HUES6 (cell line): ENCODE measurements at regions not wholly inside any gene's neighbourhood (a gene's known extent, or its start where the extent isn't known, plus 50 kb on each side); places are given as distances from the start of the nearest gene placed in this dataset.

Experiments
- H3K27ac ChIP-seq: 2 replicates; pipeline ENCODE4 v1.7.0; 2013; ENCODE audit warnings: low read depth, mild to moderate bottlenecking, low read length, inconsistent platforms
- H3K27me3 ChIP-seq: 2 replicates; pipeline ENCODE4 v1.6.1; 2013; ENCODE audit warnings: low read length; ENCODE audit not compliant: control insufficient read depth, insufficient read depth
- H3K36me3 ChIP-seq: 2 replicates; pipeline ENCODE4 v1.6.1; 2013; ENCODE audit warnings: low read length; ENCODE audit not compliant: control insufficient read depth, insufficient read depth
- H3K4me1 ChIP-seq: 2 replicates; pipeline ENCODE4 v1.6.1; 2013; ENCODE audit warnings: low read length; ENCODE audit not compliant: control insufficient read depth, insufficient read depth
- H3K4me3 ChIP-seq: 2 replicates; pipeline ENCODE4 v1.5.1; 2013; ENCODE audit warnings: low read depth, low read length
- H3K9ac ChIP-seq: one replicate; pipeline ENCODE4 v1.6.1; 2013; ENCODE audit warnings: mild to moderate bottlenecking, low read length
- H3K9me3 ChIP-seq: 2 replicates; pipeline ENCODE4 v1.6.1; 2013; ENCODE audit warnings: low read depth, low read length; ENCODE audit not compliant: control insufficient read depth, insufficient read depth

- H3K27ac ChIP-seq = no peak overlapping the region
- no peak overlapping the region for H3K9ac ChIP-seq
- no peaks in the 10 kb centered on the region for H3K36me3 ChIP-seq
- no peaks in the 10 kb centered on the region for H3K4me1 ChIP-seq
- no peaks in the 10 kb centered on the region for H3K27me3 ChIP-seq
- no peaks in the 10 kb centered on the region for H3K9me3 ChIP-seq
- H3K4me3 ChIP-seq = no peak overlapping the region
Observed at GRCh38 chr7:148472406-148472805, 118.2 kb upstream of the C7orf33 start.

GRCh38 chr7:148473703-148474480 is 116.7 kb upstream of the C7orf33 start:
- no peaks in the 10 kb centered on the region for H3K9me3 ChIP-seq
- no peaks in the 10 kb centered on the region for H3K36me3 ChIP-seq
- H3K27me3 ChIP-seq = no peaks in the 10 kb centered on the region
- H3K4me1 ChIP-seq = peaks cover 5% of the 10 kb centered on the region; the same call in 1 of the 2 replicates
- no peak overlapping the region for H3K27ac ChIP-seq
- H3K9ac ChIP-seq = no peak overlapping the region
- no peak overlapping the region for H3K4me3 ChIP-seq

DNA sequence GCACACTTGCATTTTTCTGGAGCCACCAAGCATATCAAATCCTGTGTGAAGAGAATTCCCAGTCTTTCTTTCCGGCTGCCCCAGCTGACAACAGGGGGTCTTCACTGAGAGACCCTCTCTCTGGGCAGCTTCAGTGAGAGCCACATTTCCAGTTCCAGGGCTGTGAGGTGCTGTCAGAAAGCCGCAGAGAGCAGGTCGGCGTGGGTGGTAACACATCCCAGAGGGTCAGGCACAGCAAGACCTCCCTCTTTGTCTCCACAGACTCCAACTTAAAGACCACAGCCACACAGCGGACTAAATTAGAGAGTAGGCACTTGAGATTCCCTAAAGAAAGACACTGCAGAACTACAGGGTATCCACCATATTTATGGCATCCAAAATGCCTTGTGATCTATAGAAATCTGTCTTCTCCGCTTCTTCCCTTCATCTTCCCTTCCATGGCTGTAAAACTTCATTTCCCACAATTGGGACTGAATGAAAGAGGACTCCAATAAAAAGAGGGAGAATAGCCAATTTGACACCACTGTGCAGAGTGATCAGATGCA is 116.0 kb upstream of the C7orf33 start:
- Histone ChIP-seq H3K27ac (no peak overlapping the region), H3K4me1 (peaks cover 11% of the 10 kb centered on the region), H3K36me3 (no peaks in the 10 kb centered on the region), H3K9me3 (no peaks in the 10 kb centered on the region), H3K4me3 (no peak overlapping the region), H3K27me3 (no peaks in the 10 kb centered on the region), H3K9ac (no peak overlapping the region)

GRCh38 chr7:148478551-148478950 is 112.0 kb upstream of the C7orf33 start:
- no peaks in the 10 kb centered on the region for H3K36me3 ChIP-seq
- no peaks in the 10 kb centered on the region for H3K27me3 ChIP-seq
- no peak overlapping the region for H3K27ac ChIP-seq
- H3K4me3 ChIP-seq = no peak overlapping the region
- no peaks in the 10 kb centered on the region for H3K9me3 ChIP-seq
- H3K4me1 ChIP-seq = peaks cover 21% of the 10 kb centered on the region
- H3K9ac ChIP-seq = no peak overlapping the region

DNA sequence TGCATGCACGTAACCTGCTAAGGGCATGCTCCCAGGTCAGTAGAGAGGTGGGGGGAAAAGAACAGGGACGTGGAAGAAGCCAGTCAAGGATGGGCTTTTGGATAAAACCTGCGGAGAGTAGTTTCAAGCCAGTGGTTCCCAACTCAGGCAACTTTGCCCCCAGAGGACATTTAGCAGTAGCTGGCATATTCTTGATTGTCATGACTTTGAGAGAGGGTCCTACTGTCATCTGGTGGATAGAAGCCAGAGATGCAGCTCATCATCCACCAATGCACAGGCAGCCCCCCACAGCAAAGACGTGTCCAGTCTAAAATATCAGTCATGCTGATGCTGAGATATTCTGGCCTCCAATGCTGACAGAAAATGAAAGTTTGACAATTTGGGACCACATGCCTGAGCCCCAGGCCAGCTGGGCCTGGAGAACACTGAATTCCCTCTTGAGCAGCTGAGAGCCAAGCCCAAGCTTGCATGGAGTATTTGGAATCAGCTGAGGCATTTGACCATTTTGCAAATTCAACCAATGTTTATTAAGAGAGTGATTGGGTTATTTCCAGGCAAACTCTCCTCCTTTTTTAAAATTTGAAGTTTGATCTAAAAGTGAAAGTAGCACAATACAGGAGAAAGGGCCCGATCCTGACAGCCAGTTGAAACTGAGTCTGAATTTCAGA is 110.0 kb upstream of the C7orf33 start:
- Histone ChIP-seq H3K36me3 (no peaks in the 10 kb centered on the region), H3K27ac (no peak overlapping the region), H3K4me1 (peaks cover 21% of the 10 kb centered on the region), H3K9me3 (no peaks in the 10 kb centered on the region), H3K27me3 (no peaks in the 10 kb centered on the region), H3K9ac (no peak overlapping the region), H3K4me3 (no peak overlapping the region)

GRCh38 chr7:148481147-148481526 is 109.4 kb upstream of the C7orf33 start:
- no peaks in the 10 kb centered on the region for H3K36me3 ChIP-seq
- H3K4me3 ChIP-seq = no peak overlapping the region
- H3K27ac ChIP-seq = no peak overlapping the region
- H3K4me1 ChIP-seq = peaks cover 21% of the 10 kb centered on the region
- no peaks in the 10 kb centered on the region for H3K9me3 ChIP-seq
- no peaks in the 10 kb centered on the region for H3K27me3 ChIP-seq
- H3K9ac ChIP-seq = no peak overlapping the region

GRCh38 chr7:148481971-148482626 is 108.5 kb upstream of the C7orf33 start:
- Histone ChIP-seq H3K9me3 (no peaks in the 10 kb centered on the region), H3K27ac (no peak overlapping the region), H3K27me3 (no peaks in the 10 kb centered on the region), H3K9ac (no peak overlapping the region), H3K36me3 (no peaks in the 10 kb centered on the region), H3K4me3 (no peak overlapping the region), H3K4me1 (peaks cover 21% of the 10 kb centered on the region)

GRCh38 chr7:148483515-148484308 is 106.9 kb upstream of the C7orf33 start:
- Histone ChIP-seq H3K36me3 (no peaks in the 10 kb centered on the region), H3K27me3 (no peaks in the 10 kb centered on the region), H3K9me3 (no peaks in the 10 kb centered on the region), H3K27ac (no peak overlapping the region), H3K4me1 (peaks cover 18% of the 10 kb centered on the region), H3K9ac (no peak overlapping the region), H3K4me3 (no peak overlapping the region)

DNA sequence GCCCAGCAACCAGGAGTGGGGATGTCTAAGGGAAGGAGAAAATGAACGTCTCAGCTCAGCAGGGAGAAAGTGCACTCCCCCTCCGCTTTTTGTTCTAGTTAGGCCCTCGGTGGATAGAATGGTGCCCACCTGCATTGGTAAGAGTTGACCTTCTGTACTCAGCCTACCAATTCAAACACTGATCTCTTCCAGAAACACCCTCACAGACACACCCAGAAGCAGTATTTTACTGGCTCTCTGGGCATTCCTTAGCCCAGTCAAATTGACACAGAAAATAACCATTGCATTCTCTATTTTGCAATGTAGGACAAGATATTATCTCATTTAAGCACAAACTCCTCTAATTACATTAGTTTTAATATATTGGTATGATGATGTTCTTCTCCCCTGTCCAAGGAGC is 106.1 kb upstream of the C7orf33 start:
- H3K9ac ChIP-seq = no peak overlapping the region
- no peak overlapping the region for H3K27ac ChIP-seq
- H3K36me3 ChIP-seq = no peaks in the 10 kb centered on the region
- H3K4me1 ChIP-seq = peaks cover 10% of the 10 kb centered on the region
- H3K27me3 ChIP-seq = no peaks in the 10 kb centered on the region
- H3K9me3 ChIP-seq = no peaks in the 10 kb centered on the region
- no peak overlapping the region for H3K4me3 ChIP-seq

DNA sequence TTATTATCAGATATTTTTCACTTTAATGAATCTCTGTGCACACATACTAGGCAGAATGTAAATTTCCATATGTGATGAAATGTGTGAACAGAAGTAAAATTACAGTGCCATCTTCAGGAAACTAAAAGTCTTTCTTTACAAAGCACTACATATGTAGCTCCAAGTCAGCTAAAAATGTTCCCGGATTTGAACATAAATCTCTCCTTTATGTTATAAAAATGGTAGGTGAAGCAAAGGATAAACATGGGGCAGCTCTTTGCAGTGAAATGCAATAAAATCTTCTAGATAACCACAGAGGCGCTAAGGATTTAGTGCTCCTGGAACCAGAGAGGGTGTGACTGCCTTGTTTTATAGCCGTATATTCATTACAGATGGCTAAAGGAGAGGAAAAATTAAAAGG is 104.9 kb upstream of the C7orf33 start:
- Histone ChIP-seq H3K27ac (no peak overlapping the region), H3K4me1 (peaks cover 4% of the 10 kb centered on the region; the same call in 1 of the 2 replicates), H3K27me3 (no peaks in the 10 kb centered on the region), H3K36me3 (no peaks in the 10 kb centered on the region), H3K9ac (no peak overlapping the region), H3K4me3 (no peak overlapping the region), H3K9me3 (no peaks in the 10 kb centered on the region)
